Gastrocnemius medialis (tissue), 4 donors: ENCODE measurements at regions not wholly inside any gene's neighbourhood (a gene's known extent, or its start where the extent isn't known, plus 50 kb on each side); places are given as distances from the start of the nearest gene placed in this dataset.

ENCODE experiments used
- POLR2A ChIP-seq, 2 donors: fragments of 450-650 bp; IDR thresholded peaks; one replicate each; pipeline ENCODE4 v1.6.1; 2017; ENCODE audit warnings: antibody characterized with exemption in 2 of 2, mild to moderate bottlenecking in 2 of 2, moderate library complexity in 2 of 2
- TF ChIP-seq, protein P1 (sequence below), 5 experiments: fragments of 450-650 bp in 3 of 5; fragments of 200-600 bp in 2 of 5; sonication (generic) in 2 of 5; IDR thresholded peaks in 4 of 5; conservative IDR thresholded peaks in 1 of 5; 1 replicate in 4 of 5; 2 replicates in 1 of 5; pipeline ENCODE4 v1.5.1; 2016 to 2019; ENCODE audit warnings: antibody characterized with exemption in 5 of 5, mild to moderate bottlenecking in 3 of 5, moderate library complexity in 3 of 5

DNA sequence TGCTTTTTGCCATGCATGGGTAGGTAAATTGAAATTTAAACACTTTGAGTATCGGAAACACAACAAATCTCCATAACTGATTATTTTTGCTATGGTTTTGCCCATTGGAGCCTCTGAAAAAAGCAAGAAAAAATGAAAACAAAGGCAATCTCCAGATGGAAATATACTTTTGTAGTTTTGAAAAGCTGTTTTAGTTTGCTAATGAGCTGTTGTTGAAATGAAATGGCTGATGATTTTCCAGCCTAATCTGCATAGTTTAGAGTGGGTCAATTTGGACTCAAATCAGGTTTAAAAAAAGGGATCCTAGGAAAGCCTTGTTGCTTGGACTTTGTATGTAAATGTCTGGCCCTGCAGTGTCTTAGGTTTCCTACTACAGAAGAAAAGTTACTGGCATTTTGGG is 285.8 kb downstream of the CAAP1 start:
- TF ChIP-seq, protein P1, sequence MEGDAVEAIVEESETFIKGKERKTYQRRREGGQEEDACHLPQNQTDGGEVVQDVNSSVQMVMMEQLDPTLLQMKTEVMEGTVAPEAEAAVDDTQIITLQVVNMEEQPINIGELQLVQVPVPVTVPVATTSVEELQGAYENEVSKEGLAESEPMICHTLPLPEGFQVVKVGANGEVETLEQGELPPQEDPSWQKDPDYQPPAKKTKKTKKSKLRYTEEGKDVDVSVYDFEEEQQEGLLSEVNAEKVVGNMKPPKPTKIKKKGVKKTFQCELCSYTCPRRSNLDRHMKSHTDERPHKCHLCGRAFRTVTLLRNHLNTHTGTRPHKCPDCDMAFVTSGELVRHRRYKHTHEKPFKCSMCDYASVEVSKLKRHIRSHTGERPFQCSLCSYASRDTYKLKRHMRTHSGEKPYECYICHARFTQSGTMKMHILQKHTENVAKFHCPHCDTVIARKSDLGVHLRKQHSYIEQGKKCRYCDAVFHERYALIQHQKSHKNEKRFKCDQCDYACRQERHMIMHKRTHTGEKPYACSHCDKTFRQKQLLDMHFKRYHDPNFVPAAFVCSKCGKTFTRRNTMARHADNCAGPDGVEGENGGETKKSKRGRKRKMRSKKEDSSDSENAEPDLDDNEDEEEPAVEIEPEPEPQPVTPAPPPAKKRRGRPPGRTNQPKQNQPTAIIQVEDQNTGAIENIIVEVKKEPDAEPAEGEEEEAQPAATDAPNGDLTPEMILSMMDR (IDR thresholded peaks at IDR 0.05 in 4 of 5, conservative IDR thresholded peaks at IDR 0.05 in 1 of 5): no peak
- TF ChIP-seq POLR2A (IDR thresholded peaks at IDR 0.05): no peak
